Spinal cord (tissue), 9 donors: ENCODE measurements at regions not wholly inside any gene's neighbourhood (a gene's known extent, or its start where the extent isn't known, plus 50 kb on each side); places are given as distances from the start of the nearest gene placed in this dataset.
A peak's percentile ranks its signal among the peaks of the same experiment; 100 is the strongest.

Source experiments
- DNase-seq, 6 donors: peaks; one replicate each; pipeline versions ENCODE4 v3.0.0 to v3.0.0-alpha.2; 2013 to 2015; ENCODE audit warnings: low spot score in 6 of 6, low read depth in 4 of 6
- H3K27ac ChIP-seq: one replicate; pipeline ENCODE4 v1.5.1; 2013; ENCODE audit warnings: low read depth, low read length, control low read depth
- H3K27me3 ChIP-seq: one replicate; pipeline ENCODE4 v1.6.1; 2013; ENCODE audit warnings: low read length; ENCODE audit not compliant: control insufficient read depth, insufficient read depth
- H3K36me3 ChIP-seq: one replicate; pipeline ENCODE4 v1.6.1; 2013; ENCODE audit warnings: low read length; ENCODE audit not compliant: control insufficient read depth, insufficient read depth
- H3K4me1 ChIP-seq: one replicate; pipeline ENCODE4 v1.6.1; 2013; ENCODE audit warnings: low read length; ENCODE audit not compliant: control insufficient read depth, insufficient read depth
- H3K4me3 ChIP-seq: one replicate; pipeline ENCODE4 v1.5.1; 2013; ENCODE audit warnings: low read depth, low read length, control low read depth
- H3K9me3 ChIP-seq: one replicate; pipeline ENCODE4 v1.6.1; 2013; ENCODE audit warnings: low read length; ENCODE audit not compliant: control insufficient read depth, insufficient read depth
- WGBS: methylation state at CpG from one replicate; pipeline ENCODE4 v1.1.5; 2013; ENCODE audit warnings: missing lambda C conversion rate; ENCODE audit not compliant: insufficient coverage; 5-methylcytosine and 5-hydroxymethylcytosine counted together
- donor health status: healthy.

DNA sequence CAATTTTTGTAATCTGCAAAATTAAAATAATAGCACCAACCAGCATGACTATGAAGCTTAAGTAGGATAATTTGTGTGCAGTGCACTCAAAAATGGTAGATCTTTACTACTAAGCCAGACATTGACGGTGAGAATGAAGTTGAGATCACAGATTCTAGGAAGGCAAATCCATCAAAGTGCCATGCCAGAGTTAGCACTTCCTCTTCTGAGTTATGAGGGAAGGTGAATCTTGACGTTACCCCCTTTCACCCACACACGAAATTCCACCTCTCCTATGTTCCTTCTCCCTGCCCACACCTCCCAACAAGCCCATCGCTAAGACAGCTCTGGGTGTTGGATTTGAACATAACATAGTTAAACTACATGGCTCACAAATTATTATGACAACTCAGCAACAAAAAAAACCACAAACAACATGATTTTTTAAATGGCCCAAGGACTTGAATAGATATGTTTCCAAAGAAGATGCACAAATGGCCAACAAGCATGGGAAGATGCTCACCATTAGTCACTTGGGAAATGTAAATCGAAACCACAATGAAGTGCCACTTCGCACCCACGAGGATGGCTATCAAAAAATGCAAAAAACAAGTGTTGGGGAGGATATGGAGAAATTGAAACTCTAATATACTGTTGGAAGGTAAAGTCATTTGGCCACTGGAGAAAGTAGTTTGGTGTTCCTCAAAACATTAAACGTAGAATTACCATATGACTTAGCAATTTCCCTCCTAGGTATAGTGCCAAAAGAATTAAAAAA is 119.3 kb upstream of the RAP1B start:
- Histone ChIP-seq H3K4me1 (no peaks in the 10 kb centered on the region), H3K27me3 (no peaks in the 10 kb centered on the region), H3K4me3 (no peak overlapping the region), H3K36me3 (no peaks in the 10 kb centered on the region), H3K9me3 (no peaks in the 10 kb centered on the region), H3K27ac (no peak overlapping the region)
- WGBS = 100% methylated on average over 1 of the region's 8 CpGs
- DNase-seq = no peak

DNA sequence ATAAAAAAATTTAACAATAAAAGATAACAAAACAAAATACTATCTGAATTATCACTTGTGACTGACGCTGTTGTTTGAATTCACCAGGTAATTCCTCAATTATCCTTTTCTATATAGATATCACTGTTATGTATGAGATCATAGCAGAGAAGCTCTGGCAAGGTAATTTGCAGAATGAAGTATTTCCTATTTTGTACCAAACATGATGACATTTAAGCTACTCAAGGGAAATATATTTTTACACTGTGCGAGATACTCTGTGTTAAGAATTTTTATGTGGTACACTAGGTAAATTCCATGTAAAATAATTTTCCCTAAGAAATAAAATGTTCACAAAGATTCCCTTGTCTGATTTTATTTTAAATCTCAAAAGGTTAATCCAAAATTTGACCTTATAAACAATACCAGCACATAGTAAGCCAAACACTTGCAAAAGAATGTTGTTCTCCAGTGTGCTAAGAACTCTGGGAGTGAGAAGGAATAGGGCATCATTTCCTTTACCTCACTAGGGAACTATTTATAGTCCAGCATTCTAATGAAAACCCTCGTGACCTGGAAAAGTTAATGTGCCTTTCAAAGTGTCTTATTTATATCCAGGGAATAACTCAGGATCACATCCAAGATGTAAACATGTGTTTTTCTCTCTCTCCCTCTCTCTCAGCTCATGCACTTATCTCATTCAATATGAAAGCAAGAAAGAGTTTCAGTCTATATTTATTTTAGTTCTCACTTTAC is 115.2 kb upstream of the RAP1B start:
- H3K4me3 ChIP-seq = no peak overlapping the region
- H3K27ac ChIP-seq = no peak overlapping the region
- no peaks in the 10 kb centered on the region for H3K9me3 ChIP-seq
- no peaks in the 10 kb centered on the region for H3K4me1 ChIP-seq
- no CpG with 5 or more reads among the region's 3 CpGs for WGBS
- peak in 2 of 6 donors; percentile 8 to 55 for DNase-seq
- H3K36me3 ChIP-seq = no peaks in the 10 kb centered on the region
- no peaks in the 10 kb centered on the region for H3K27me3 ChIP-seq

DNA sequence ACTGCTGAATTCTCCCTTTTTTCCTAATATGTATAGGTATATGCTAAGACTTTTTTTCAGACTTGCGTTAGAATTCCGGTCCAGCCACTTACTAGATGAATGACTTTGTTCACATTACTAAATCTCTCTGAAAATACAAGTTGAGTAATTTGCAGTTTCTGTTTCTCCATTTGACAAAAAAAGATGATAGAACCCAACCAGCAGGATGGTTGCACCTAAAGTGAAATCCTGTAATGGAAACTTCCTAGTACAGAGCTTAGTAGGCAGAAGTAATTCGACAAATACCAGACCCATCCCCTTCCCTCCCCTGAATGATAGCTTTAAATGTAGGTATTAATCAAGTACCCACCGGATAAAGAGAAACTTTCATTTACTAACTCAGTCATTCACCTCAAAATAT is 113.6 kb upstream of the RAP1B start:
- Histone ChIP-seq H3K4me1 (no peaks in the 10 kb centered on the region), H3K27ac (no peak overlapping the region), H3K27me3 (no peaks in the 10 kb centered on the region), H3K4me3 (no peak overlapping the region), H3K36me3 (no peaks in the 10 kb centered on the region), H3K9me3 (no peaks in the 10 kb centered on the region)
- no peak for DNase-seq
- 100% methylated on average over 1 of the region's 4 CpGs for WGBS

DNA sequence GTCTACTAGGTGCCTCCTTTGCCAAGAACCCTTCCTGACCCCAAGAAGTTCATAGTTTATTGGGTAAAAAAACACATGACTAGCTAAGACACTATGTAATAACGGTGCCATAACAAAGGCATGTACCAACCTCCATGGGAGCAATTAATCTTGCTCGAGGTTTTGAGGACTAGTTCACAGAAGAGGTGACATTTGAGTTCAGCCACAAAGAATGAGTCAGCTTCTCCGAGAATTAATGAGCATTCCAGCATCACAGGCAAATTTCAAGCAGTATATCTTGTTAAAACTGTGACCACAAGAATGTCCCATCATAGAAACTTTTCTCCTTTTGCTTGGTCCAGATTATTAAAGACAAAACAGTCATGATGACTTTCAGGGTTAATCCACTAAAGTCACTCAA is 113.0 kb upstream of the RAP1B start:
- Histone ChIP-seq H3K4me1 (no peaks in the 10 kb centered on the region), H3K36me3 (no peaks in the 10 kb centered on the region), H3K27me3 (no peaks in the 10 kb centered on the region), H3K4me3 (no peak overlapping the region), H3K9me3 (no peaks in the 10 kb centered on the region), H3K27ac (no peak overlapping the region)
- no peak for DNase-seq
- WGBS = 20% methylated on average over 1 of the region's 3 CpGs

DNA sequence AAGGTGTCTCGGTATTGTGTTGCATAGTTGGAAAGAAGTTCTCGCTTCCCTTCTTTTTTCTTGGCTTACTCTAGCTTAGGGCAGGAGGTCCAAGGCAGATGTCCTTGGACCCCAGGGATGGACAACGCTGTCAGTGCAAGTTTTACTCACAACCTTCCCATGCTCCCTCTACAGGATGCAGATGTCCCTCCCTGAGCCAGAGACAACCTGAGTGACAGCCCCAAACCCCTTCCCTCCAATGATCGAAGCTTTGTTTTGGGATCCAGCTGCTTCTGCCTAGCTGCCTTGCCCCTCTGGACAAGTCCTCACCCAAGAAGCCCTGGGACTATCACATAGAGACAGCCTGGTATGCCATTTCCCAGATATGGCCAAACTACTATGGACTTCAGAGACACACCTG is 112.0 kb upstream of the RAP1B start:
- Histone ChIP-seq H3K9me3 (peaks cover under 1% of the 10 kb centered on the region), H3K27me3 (no peaks in the 10 kb centered on the region), H3K4me1 (no peaks in the 10 kb centered on the region), H3K4me3 (no peak overlapping the region), H3K27ac (no peak overlapping the region), H3K36me3 (no peaks in the 10 kb centered on the region)
- DNase-seq = no peak
- WGBS = 94% methylated on average over 4 of the region's 4 CpGs

DNA sequence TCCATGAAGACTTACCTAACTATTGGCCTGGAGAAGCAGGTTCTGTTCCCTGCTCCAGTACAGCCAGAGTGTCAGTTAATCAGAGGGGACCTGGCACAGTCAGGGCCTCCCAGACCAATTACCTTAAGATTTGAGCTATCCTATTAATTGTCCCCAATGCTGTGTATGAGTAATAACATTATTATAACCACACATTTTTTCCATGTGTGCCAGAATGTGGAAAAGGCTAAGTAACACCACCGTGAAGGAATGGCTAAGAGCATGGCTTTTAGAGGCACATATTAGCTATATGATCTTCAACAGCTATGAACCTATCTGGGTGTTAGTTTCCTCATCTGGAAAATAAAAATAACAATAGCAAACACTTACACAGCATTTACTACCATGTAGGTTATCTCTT is 111.1 kb upstream of the RAP1B start:
- Histone ChIP-seq H3K4me3 (no peak overlapping the region), H3K9me3 (peaks cover 1% of the 10 kb centered on the region), H3K36me3 (no peaks in the 10 kb centered on the region), H3K4me1 (no peaks in the 10 kb centered on the region), H3K27me3 (no peaks in the 10 kb centered on the region), H3K27ac (no peak overlapping the region)
- DNase-seq = no peak
- no CpG with 5 or more reads among the region's 1 CpG for WGBS

DNA sequence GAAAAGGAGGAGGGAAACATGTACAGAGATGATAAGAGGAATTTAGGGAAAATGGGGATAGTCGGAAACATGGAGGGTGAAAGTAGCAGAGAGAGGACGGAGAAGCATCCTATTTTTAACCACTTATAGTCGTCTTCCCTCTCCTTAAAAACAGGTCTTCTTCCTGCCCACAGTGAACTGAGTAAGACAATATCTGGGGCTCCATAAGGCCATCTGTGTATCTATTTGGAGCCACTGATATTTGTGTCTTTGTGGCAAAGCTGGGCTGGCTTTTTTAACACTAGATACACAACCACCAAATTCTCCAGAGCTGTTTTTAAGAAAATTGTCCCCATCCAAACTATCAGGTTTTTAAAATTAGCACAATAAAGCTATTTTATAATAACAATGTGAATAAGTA is 109.5 kb upstream of the RAP1B start:
- Histone ChIP-seq H3K9me3 (peaks cover 1% of the 10 kb centered on the region), H3K27ac (no peak overlapping the region), H3K36me3 (no peaks in the 10 kb centered on the region), H3K4me3 (no peak overlapping the region), H3K27me3 (no peaks in the 10 kb centered on the region), H3K4me1 (no peaks in the 10 kb centered on the region)
- no CpG with 5 or more reads among the region's 3 CpGs for WGBS
- DNase-seq = no peak

DNA sequence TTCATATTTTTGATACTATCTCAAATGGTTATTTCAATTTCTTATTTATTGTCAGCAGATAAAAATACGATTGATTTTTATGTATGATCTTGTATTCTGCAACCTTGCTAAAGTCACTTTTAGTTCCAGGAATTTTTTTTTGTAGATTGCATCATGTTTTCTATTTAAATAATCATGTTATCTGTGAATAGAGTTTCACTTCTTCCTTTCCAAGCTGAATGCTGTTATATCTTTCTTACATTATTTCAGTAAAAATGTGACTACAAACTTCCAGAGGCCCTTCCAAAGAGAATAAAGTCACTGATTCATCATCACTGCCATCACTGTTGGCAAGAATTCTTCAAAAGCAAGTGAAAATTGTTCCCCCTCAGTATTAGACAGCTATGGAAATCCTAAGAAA is 104.7 kb upstream of the RAP1B start:
- H3K4me3 ChIP-seq = no peak overlapping the region
- no peak overlapping the region for H3K27ac ChIP-seq
- no peaks in the 10 kb centered on the region for H3K4me1 ChIP-seq
- no CpG with 5 or more reads among the region's 1 CpG for WGBS
- H3K36me3 ChIP-seq = no peaks in the 10 kb centered on the region
- peaks cover 1% of the 10 kb centered on the region for H3K9me3 ChIP-seq
- H3K27me3 ChIP-seq = no peaks in the 10 kb centered on the region
- DNase-seq = no peak

DNA sequence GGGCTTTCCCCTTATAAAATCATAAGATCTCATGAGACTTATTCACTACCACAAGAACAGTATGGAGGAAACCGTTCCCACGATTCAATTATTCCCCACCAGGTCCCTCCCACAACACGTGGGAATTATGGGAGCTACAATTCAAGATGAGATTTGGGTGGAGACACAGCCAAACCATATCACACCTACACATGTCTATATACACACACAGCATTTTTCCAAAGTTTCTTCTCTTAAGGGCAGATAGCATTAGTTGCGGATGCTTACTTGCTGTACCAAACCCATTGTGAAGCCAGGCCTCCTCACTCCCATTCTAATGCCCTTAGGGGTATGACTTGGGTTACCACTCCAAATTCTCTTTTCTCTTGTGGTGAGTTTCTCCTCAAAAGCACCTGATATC is 104.1 kb upstream of the RAP1B start:
- no peaks in the 10 kb centered on the region for H3K36me3 ChIP-seq
- peaks cover 1% of the 10 kb centered on the region for H3K9me3 ChIP-seq
- no peaks in the 10 kb centered on the region for H3K27me3 ChIP-seq
- no peak overlapping the region for H3K4me3 ChIP-seq
- 100% methylated on average over 2 of the region's 4 CpGs for WGBS
- no peaks in the 10 kb centered on the region for H3K4me1 ChIP-seq
- DNase-seq = no peak
- no peak overlapping the region for H3K27ac ChIP-seq

DNA sequence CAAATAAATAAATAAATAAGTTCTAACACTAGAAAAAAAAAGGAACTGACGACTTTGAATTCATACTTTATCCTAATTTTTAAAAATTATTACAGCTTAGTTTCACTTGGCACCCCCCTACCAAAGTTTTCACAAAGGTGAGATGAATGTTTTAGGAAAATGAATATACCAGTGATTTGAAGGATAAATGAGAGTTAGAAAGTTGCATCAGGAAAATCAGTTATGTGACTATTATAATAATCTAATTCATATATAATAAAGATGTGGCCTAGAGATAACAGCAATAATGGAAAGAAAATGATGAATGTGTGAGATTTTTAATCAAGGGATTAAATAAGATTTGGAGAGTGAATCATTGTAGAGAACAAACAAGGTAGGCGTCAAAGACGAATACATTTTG is 103.0 kb upstream of the RAP1B start:
- H3K4me1 ChIP-seq = no peaks in the 10 kb centered on the region
- no peaks in the 10 kb centered on the region for H3K36me3 ChIP-seq
- no peak for DNase-seq
- H3K27me3 ChIP-seq = no peaks in the 10 kb centered on the region
- no CpG with 5 or more reads among the region's 3 CpGs for WGBS
- no peak overlapping the region for H3K27ac ChIP-seq
- H3K4me3 ChIP-seq = no peak overlapping the region
- peaks cover 1% of the 10 kb centered on the region for H3K9me3 ChIP-seq
